Type B pancreatic cell (in vitro differentiated cells): ENCODE measurements at regions not wholly inside any gene's neighbourhood (a gene's known extent, or its start where the extent isn't known, plus 50 kb on each side); places are given as distances from the start of the nearest gene placed in this dataset.

ENCODE experiments used
- DNase-seq: peaks from one replicate; pipeline ENCODE4 v3.0.0; 2021; ENCODE audit warnings: mixed read lengths; ENCODE audit not compliant: unreplicated experiment; ENCODE audit errors: extremely low spot score
- H3K27ac Mint-ChIP-seq: 2 replicates; pipeline ENCODE4 v1.8.0; 2021; ENCODE audit warnings: mild to moderate bottlenecking, mixed read lengths
- H3K27me3 Mint-ChIP-seq: 2 replicates; pipeline ENCODE4 v1.8.0; 2021; ENCODE audit warnings: mixed read lengths
- H3K36me3 Mint-ChIP-seq: 2 replicates; pipeline ENCODE4 v1.8.0; 2021; ENCODE audit warnings: mixed read lengths
- H3K4me1 Mint-ChIP-seq: one replicate; pipeline ENCODE4 v1.8.0; 2021; ENCODE audit warnings: mixed read lengths; ENCODE audit not compliant: unreplicated experiment
- H3K4me3 Mint-ChIP-seq: 2 replicates; pipeline ENCODE4 v1.8.0; 2021; ENCODE audit warnings: mild to moderate bottlenecking, mixed read lengths
- H3K9me3 Mint-ChIP-seq: 2 replicates; pipeline ENCODE4 v1.8.0; 2021; ENCODE audit warnings: mixed read lengths
- TF ChIP-seq, protein P1 (sequence below): fragments of 200-600 bp; sonication (generic); conservative IDR thresholded peaks from 2 replicates; pipeline ENCODE4 v1.5.0; 2021; ENCODE audit warnings: antibody characterized with exemption, mild to moderate bottlenecking

DNA sequence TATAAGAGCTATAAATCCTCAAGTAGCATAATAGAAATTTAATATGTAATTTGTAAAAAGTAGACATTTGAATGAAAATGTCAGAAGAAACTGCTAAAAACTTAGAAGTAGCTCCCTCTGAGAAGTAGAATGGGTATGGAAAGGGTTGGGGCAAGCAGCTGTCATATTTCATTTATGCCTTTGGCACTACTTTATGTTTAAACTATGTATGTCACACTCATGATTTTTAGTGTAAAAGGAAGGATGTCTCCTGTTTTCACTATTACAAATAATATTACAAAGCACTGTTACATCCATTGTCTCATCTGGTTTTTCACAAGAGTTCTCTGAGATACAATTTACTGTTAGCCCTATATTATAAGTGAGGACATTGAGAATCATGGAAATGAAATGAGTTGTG lies 96.3 kb upstream of the ZNF462 start:
- TF ChIP-seq, protein P1, sequence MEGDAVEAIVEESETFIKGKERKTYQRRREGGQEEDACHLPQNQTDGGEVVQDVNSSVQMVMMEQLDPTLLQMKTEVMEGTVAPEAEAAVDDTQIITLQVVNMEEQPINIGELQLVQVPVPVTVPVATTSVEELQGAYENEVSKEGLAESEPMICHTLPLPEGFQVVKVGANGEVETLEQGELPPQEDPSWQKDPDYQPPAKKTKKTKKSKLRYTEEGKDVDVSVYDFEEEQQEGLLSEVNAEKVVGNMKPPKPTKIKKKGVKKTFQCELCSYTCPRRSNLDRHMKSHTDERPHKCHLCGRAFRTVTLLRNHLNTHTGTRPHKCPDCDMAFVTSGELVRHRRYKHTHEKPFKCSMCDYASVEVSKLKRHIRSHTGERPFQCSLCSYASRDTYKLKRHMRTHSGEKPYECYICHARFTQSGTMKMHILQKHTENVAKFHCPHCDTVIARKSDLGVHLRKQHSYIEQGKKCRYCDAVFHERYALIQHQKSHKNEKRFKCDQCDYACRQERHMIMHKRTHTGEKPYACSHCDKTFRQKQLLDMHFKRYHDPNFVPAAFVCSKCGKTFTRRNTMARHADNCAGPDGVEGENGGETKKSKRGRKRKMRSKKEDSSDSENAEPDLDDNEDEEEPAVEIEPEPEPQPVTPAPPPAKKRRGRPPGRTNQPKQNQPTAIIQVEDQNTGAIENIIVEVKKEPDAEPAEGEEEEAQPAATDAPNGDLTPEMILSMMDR = no peak
- Mint-ChIP-seq H3K4me1 (no peaks in the 10 kb centered on the region), H3K9me3 (no peaks in the 10 kb centered on the region), H3K27me3 (no peaks in the 10 kb centered on the region), H3K36me3 (no peaks in the 10 kb centered on the region), H3K4me3 (no peak overlapping the region), H3K27ac (no peak overlapping the region)
- DNase-seq = no peak

DNA sequence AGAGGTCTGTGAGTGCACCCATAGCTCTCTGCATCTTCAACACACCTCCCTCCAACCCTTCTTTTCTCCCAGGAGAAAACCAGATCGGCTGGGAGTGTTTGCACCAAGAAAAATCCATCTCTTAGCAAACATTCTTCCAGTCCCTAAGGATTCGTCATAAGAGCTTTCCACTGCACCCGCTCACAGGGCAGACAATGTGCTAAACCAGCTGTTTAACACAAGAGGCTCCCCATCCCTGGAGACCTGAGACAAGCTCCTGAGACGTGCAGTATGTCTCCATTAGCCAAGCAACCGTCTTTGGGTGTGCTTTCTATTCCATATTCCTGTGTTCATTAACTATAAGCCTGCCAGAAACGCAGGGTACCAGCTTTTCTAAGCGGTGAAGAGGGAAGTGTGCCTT lies 93.6 kb upstream of the ZNF462 start:
- TF ChIP-seq, protein P1 = no peak
- no peaks in the 10 kb centered on the region for H3K36me3 Mint-ChIP-seq
- no peak overlapping the region for H3K27ac Mint-ChIP-seq

DNA sequence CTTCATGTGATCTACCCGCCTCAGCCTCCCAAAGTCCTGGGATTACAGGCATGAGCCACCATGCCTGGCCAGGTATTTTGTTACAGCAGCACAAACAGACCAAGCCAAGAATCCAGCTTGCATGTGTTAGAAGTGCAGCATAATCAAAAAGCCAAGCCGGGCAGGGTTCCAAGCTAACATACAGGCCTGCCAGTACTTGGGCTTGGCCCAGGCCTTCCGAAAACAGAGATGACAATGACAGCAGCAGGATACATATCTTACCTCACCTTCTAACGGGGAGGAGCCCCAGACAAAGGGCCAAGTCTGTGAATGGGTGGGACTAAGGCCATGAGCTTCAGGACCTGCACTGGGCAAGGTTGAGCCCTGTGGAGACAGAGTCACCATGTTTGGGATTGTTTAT lies 91.4 kb upstream of the ZNF462 start:
- no peaks in the 10 kb centered on the region for H3K4me1 Mint-ChIP-seq
- H3K36me3 Mint-ChIP-seq = no peaks in the 10 kb centered on the region
- no peaks in the 10 kb centered on the region for H3K9me3 Mint-ChIP-seq
- H3K27me3 Mint-ChIP-seq = no peaks in the 10 kb centered on the region
- TF ChIP-seq, protein P1 = no peak
- H3K4me3 Mint-ChIP-seq = no peak overlapping the region
- no peak overlapping the region for H3K27ac Mint-ChIP-seq
- no peak for DNase-seq

More for the DNA sequence above, 93.6 kb upstream of the ZNF462 start:
- no peak for DNase-seq
- H3K4me1 Mint-ChIP-seq = no peaks in the 10 kb centered on the region
- no peak overlapping the region for H3K4me3 Mint-ChIP-seq
- no peaks in the 10 kb centered on the region for H3K9me3 Mint-ChIP-seq
- H3K27me3 Mint-ChIP-seq = no peaks in the 10 kb centered on the region

DNA sequence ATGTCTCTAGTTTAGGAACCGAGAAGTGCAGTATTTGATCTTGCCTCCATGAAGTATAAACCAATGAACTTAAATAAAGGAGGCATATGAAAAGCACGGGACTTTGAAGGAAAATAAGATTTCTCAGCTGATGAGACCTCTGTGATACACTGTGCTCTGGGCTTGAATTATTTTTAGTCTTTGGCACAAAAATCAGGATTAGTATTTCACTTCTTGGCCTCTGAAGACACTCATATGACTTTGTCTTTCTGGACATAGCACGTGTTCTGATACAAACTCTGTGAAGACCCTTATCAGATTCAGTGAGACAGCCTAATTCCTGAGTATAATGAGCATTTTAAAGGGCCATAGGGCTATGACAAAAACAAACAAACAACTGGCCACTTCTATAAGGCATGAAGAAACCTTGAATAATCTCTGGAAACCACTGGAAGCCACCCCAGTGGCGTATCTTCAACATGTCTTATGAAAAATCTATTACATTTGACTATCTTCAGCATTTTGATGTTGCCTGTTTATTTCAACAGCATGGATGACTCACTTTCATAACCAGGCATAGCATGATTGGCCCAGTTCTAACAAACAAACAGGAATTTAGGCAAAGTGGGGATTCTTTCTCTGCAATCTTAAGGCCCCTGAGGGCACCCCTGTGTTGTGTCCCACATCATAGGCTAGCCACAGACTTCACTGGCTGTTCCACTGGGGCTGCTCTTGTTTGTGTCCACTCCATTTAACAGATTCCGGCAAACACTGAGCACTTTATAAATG lies 90.3 kb upstream of the ZNF462 start:
- TF ChIP-seq, protein P1 = no peak
- no peak overlapping the region for H3K4me3 Mint-ChIP-seq
- DNase-seq = no peak
- H3K9me3 Mint-ChIP-seq = no peaks in the 10 kb centered on the region
- no peaks in the 10 kb centered on the region for H3K27me3 Mint-ChIP-seq
- H3K36me3 Mint-ChIP-seq = no peaks in the 10 kb centered on the region
- H3K4me1 Mint-ChIP-seq = no peaks in the 10 kb centered on the region
- H3K27ac Mint-ChIP-seq = no peak overlapping the region

DNA sequence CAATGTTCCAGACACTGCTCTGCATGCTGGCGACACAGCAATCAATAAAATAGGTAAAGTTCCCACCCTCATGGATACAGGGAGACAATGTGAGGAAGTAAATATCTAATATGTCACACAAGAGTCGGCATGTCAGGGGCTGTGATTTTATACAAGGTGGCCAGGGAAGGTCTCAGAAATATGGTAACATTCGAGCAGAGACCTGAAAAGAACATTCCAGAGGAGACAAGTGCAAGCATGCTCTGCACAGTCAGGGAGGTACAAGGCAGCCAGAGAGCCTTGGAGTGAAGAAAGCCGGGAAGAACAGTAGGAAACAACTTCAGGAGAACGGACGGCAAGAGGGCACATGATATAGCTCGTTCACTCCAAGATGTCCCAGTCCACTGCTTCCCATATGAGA lies 89.2 kb upstream of the ZNF462 start:
- Mint-ChIP-seq H3K9me3 (no peaks in the 10 kb centered on the region), H3K27ac (no peak overlapping the region), H3K27me3 (no peaks in the 10 kb centered on the region), H3K36me3 (no peaks in the 10 kb centered on the region), H3K4me3 (no peak overlapping the region), H3K4me1 (no peaks in the 10 kb centered on the region)
- no peak for DNase-seq
- TF ChIP-seq, protein P1 = no peak
